Endodermal cell (in vitro differentiated cells): ENCODE measurements at regions not wholly inside any gene's neighbourhood (a gene's known extent, or its start where the extent isn't known, plus 50 kb on each side); places are given as distances from the start of the nearest gene placed in this dataset.

Experiments used
- DNase-seq: peaks from one replicate; pipeline ENCODE4 v3.0.0-alpha.2; 2017
- H3K27ac ChIP-seq: 2 replicates; pipeline ENCODE4 v1.5.1; 2013; ENCODE audit warnings: mild to moderate bottlenecking, low read depth, low read length, moderate library complexity
- H3K27me3 ChIP-seq: 2 replicates; pipeline ENCODE4 v1.6.1; 2013; ENCODE audit warnings: mild to moderate bottlenecking, low read length, moderate library complexity; ENCODE audit not compliant: insufficient read depth, control insufficient read depth, poor library complexity, severe bottlenecking
- H3K36me3 ChIP-seq: 2 replicates; pipeline ENCODE4 v1.7.0; 2013; ENCODE audit warnings: mild to moderate bottlenecking, low read length, moderate library complexity; ENCODE audit not compliant: control insufficient read depth, insufficient read depth
- H3K4me1 ChIP-seq: one replicate; pipeline ENCODE4 v1.7.0; 2013; ENCODE audit warnings: low read length; ENCODE audit not compliant: control insufficient read depth, insufficient read depth
- H3K4me3 ChIP-seq: 2 replicates; pipeline ENCODE4 v1.5.1; 2013; ENCODE audit warnings: mild to moderate bottlenecking, low read length, moderate library complexity
- H3K9ac ChIP-seq: 2 replicates; pipeline ENCODE4 v1.6.1; 2013; ENCODE audit warnings: mild to moderate bottlenecking, low read length, moderate library complexity; ENCODE audit not compliant: poor library complexity, severe bottlenecking; ENCODE audit errors: extremely low read depth
- H3K9me3 ChIP-seq: 2 replicates; pipeline ENCODE4 v1.6.1; 2013; ENCODE audit warnings: mild to moderate bottlenecking, low read length, moderate library complexity; ENCODE audit not compliant: control insufficient read depth
- H3K27ac Mint-ChIP-seq: 2 replicates; pipeline ENCODE4 v1.8.0; 2020; ENCODE audit warnings: mixed read lengths
- H3K27me3 Mint-ChIP-seq: 2 replicates; pipeline ENCODE4 v1.8.0; 2021; ENCODE audit warnings: mild to moderate bottlenecking, mixed read lengths; ENCODE audit not compliant: insufficient read depth
- H3K36me3 Mint-ChIP-seq: 2 replicates; pipeline ENCODE4 v1.8.0; 2020; ENCODE audit warnings: low read depth, mixed read lengths
- H3K4me1 Mint-ChIP-seq: 2 replicates; pipeline ENCODE4 v1.8.0; 2020; ENCODE audit warnings: mixed read lengths
- H3K4me3 Mint-ChIP-seq: 2 replicates; pipeline ENCODE4 v1.8.0; 2020; ENCODE audit warnings: mild to moderate bottlenecking, moderate library complexity, mixed read lengths
- H3K9me3 Mint-ChIP-seq: 2 replicates; pipeline ENCODE4 v1.8.0; 2020; ENCODE audit warnings: mild to moderate bottlenecking, mixed read lengths
- CTCF ChIP-seq: fragments of 200-600 bp; sonication (generic); conservative IDR thresholded peaks from 2 replicates; pipeline ENCODE4 v1.5.0; 2021; ENCODE audit warnings: antibody characterized with exemption, mild to moderate bottlenecking
- WGBS, 2 experiments: methylation state at CpG; one replicate each; pipeline versions ENCODE4 v1.1.5 to v1.1.7; 2013; ENCODE audit warnings: missing lambda C conversion rate in 2 of 2, mixed read lengths in 1 of 2; ENCODE audit not compliant: insufficient coverage in 1 of 2, insufficient read length in 1 of 2; 5-methylcytosine and 5-hydroxymethylcytosine counted together

DNA sequence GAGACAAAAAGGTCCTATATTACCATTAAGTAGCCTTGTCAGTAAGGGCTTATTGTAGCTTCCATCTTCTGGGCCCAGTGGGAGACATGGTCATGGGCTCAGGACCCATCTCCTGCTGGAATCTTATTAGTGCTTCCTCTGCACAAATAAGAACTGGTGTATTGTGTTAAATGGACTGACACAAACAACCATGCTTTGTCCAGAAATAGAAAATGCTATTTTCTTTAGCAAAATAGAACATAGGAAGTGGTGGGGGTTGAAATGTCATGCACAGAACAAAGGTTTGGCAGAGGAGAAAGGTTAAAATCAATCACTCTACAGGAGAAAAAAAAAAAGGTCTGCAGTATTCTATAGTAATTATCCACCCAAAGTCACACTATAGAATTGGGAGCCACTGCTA, 252.2 kb downstream of the ELAVL2 start:
- H3K4me1 ChIP-seq, result no peaks in the 10 kb centered on the region
- H3K4me3 ChIP-seq, result no peak overlapping the region
- Mint-ChIP-seq H3K36me3 (no peaks in the 10 kb centered on the region), H3K27ac (no peak overlapping the region), H3K4me3 (no peak overlapping the region), H3K9me3 (no peaks in the 10 kb centered on the region), H3K4me1 (peaks cover 8% of the 10 kb centered on the region), H3K27me3 (no peaks in the 10 kb centered on the region)
- H3K9ac ChIP-seq, result no peak overlapping the region
- H3K27ac ChIP-seq, result no peak overlapping the region
- TF ChIP-seq CTCF, result no peak
- H3K27me3 ChIP-seq, result no peaks in the 10 kb centered on the region
- DNase-seq, result no peak
- no peaks in the 10 kb centered on the region for H3K36me3 ChIP-seq
- no peaks in the 10 kb centered on the region for H3K9me3 ChIP-seq

- TF ChIP-seq CTCF, result no peak
- H3K9me3 Mint-ChIP-seq, result no peaks in the 10 kb centered on the region
- peaks cover 2% of the 10 kb centered on the region for H3K4me1 Mint-ChIP-seq
- 100% methylated on average over 1 of the region's 1 CpG; no CpG with 5 or more reads in 1 of the 2 experiments for WGBS, 2 experiments
- no peaks in the 10 kb centered on the region for H3K36me3 Mint-ChIP-seq
- Histone ChIP-seq H3K9ac (no peak overlapping the region), H3K36me3 (no peaks in the 10 kb centered on the region), H3K27ac (no peak overlapping the region), H3K9me3 (no peaks in the 10 kb centered on the region), H3K4me3 (no peak overlapping the region), H3K4me1 (no peaks in the 10 kb centered on the region), H3K27me3 (no peaks in the 10 kb centered on the region)
- no peak for DNase-seq
- H3K27me3 Mint-ChIP-seq, result no peaks in the 10 kb centered on the region
- no peak overlapping the region for H3K4me3 Mint-ChIP-seq
- H3K27ac Mint-ChIP-seq, result no peak overlapping the region
These were observed 248.4 kb downstream of the ELAVL2 start for GRCh38 chr9:23577611-23578010.

GRCh38 chr9:23581931-23582330, 244.1 kb downstream of the ELAVL2 start:
- WGBS, 2 experiments, result 87 to 100% methylated on average over 2 to 3 of the region's 3 CpGs
- H3K36me3 Mint-ChIP-seq, result no peaks in the 10 kb centered on the region

More at GRCh38 chr9:23581931-23582330, 244.1 kb downstream of the ELAVL2 start:
- H3K27me3 ChIP-seq, result no peaks in the 10 kb centered on the region
- no peak overlapping the region for H3K27ac Mint-ChIP-seq
- TF ChIP-seq CTCF, result no peak
- H3K27me3 Mint-ChIP-seq, result no peaks in the 10 kb centered on the region
- no peak for DNase-seq
- no peak overlapping the region for H3K27ac ChIP-seq
- H3K4me3 ChIP-seq, result no peak overlapping the region
- H3K9me3 ChIP-seq, result no peaks in the 10 kb centered on the region
- H3K4me1 Mint-ChIP-seq, result no peaks in the 10 kb centered on the region
- no peak overlapping the region for H3K4me3 Mint-ChIP-seq
- no peaks in the 10 kb centered on the region for H3K9me3 Mint-ChIP-seq
- H3K9ac ChIP-seq, result no peak overlapping the region
- H3K4me1 ChIP-seq, result no peaks in the 10 kb centered on the region
- no peaks in the 10 kb centered on the region for H3K36me3 ChIP-seq
